ENCODE measurements at regions not wholly inside any gene's neighbourhood (a gene's known extent, or its start where the extent isn't known, plus 50 kb on each side); places are given as distances from the start of the nearest gene placed in this dataset.

DNA sequence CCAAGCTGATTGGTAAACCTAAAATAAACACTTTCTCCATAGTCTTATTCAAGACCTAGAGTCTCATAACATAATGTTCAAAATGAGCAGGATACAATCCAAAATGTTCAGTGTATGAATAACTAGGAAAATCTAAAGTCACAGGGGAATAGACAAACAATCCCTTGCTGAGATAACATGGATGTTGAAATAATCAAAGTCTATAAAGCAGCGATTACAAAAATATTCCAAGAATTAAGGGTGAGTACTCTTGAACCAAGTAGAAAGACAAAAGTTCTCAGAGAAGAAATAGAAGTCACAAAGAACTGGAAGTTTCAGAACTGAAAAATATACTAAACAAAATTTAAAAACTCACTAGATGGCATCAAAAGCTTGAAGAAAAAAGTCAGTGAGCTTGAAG is 561.0 kb downstream of the INSC start:
- TF ChIP-seq POLR2A (IDR thresholded peaks at IDR 0.05; ENCODE audit: low read length) (no peak), GATA1 (IDR thresholded peaks at IDR 0.05; ENCODE audit: low read depth, low read length) (no peak)

All from erythroblast (primary cell).